Bronchial epithelial cell (primary cell): ENCODE measurements at regions not wholly inside any gene's neighbourhood (a gene's known extent, or its start where the extent isn't known, plus 50 kb on each side); places are given as distances from the start of the nearest gene placed in this dataset.

ENCODE experiments used
- DNase-seq: peaks from one replicate; pipeline ENCODE4 v3.0.0-alpha.2; 2010; ENCODE audit warnings: low read depth
- FAIRE-seq: peaks from 2 replicates; lab custom pipeline; 2011; peaks lifted over from hg19 to GRCh38; lab: Jason Lieb, UNC
- H3K27me3 ChIP-seq: 2 replicates; pipeline ENCODE4 v1.5.1; 2011; ENCODE audit warnings: low read length; ENCODE audit not compliant: control insufficient read depth, insufficient read depth
- H3K36me3 ChIP-seq: 2 replicates; pipeline ENCODE4 v1.5.1; 2011; ENCODE audit warnings: low read length; ENCODE audit not compliant: control insufficient read depth, insufficient read depth
- H3K4me3 ChIP-seq: 2 replicates; pipeline ENCODE4 v1.5.1; 2011; ENCODE audit warnings: mild to moderate bottlenecking, low read depth, low read length, control low read depth
- CTCF ChIP-seq: IDR thresholded peaks from 2 replicates; pipeline ENCODE4 v1.5.1; 2011; ENCODE audit warnings: mild to moderate bottlenecking, moderate library complexity, low read length, control low read depth, inconsistent platforms; ENCODE audit not compliant: insufficient read depth, severe bottlenecking

DNA sequence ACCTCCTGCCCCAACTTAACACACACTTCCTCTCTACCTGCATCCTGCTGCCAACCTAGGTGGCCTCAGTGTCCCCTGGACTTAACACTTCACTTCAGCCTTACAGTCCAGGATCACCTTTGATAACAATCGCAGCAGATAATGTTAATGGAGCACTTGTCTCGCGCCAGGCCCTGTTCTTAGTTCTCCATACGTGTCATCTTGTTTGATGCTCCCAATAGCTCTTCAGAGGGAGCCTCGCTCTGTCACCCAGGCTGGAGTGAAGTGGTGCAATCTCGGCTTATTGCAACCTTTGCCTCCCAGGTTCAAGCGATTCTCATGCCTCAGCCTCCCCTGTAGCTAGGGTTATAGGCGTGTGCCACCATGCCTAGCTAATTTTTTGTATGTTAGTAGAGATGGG, 62.7 kb upstream of the SHB start:
- no peak for TF ChIP-seq CTCF
- FAIRE-seq: no peak

GRCh38 chr9:38130724-38131123, 61.7 kb upstream of the SHB start:
- no peak for TF ChIP-seq CTCF
- no peak for DNase-seq
- FAIRE-seq: no peak
- Histone ChIP-seq H3K4me3 (no peak overlapping the region), H3K27me3 (peaks cover 7% of the 10 kb centered on the region), H3K36me3 (no peaks in the 10 kb centered on the region)

More for the DNA sequence above, 62.7 kb upstream of the SHB start:
- no peak overlapping the region for H3K4me3 ChIP-seq
- DNase-seq: no peak
- no peaks in the 10 kb centered on the region for H3K36me3 ChIP-seq
- H3K27me3 ChIP-seq: peaks cover 7% of the 10 kb centered on the region

GRCh38 chr9:38129366-38129765, 60.3 kb upstream of the SHB start:
- no peak for TF ChIP-seq CTCF
- Histone ChIP-seq H3K36me3 (no peaks in the 10 kb centered on the region), H3K27me3 (peaks cover 7% of the 10 kb centered on the region), H3K4me3 (no peak overlapping the region)
- DNase-seq (no peak), FAIRE-seq (no peak)

DNA sequence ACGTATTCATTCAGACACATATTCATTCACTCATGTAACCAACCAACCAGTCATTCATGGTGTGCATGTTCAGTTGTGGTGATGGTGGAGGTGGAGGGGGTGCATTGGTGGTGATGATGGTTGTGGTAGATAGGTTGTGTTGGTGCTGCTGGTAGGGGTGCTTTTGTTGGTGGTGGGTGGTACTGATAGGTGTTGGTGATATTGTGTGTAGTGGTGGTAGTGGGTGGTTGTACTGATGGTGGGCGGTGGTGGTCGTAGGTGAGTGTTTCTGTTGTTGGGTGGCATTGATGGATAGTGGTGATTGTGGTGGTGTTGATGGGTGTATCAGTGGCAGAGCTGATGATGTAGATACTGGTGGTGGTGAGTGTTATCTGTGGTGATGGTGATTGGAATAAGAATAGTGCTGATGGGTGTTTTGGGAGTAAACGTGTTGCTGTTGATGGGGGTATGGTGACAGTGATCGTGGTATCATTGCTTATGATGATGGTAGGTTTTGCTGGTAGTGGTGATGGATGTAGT, 59.8 kb upstream of the SHB start:
- FAIRE-seq (no peak), DNase-seq (no peak)
- Histone ChIP-seq H3K27me3 (peaks cover 7% of the 10 kb centered on the region), H3K4me3 (no peak overlapping the region), H3K36me3 (no peaks in the 10 kb centered on the region)
- no peak for TF ChIP-seq CTCF

GRCh38 chr9:38127271-38127839, 58.3 kb upstream of the SHB start:
- DNase-seq: no peak
- no peak for FAIRE-seq

More at GRCh38 chr9:38127271-38127839, 58.3 kb upstream of the SHB start:
- Histone ChIP-seq H3K4me3 (no peak overlapping the region), H3K27me3 (peaks cover 7% of the 10 kb centered on the region), H3K36me3 (no peaks in the 10 kb centered on the region)
- TF ChIP-seq CTCF: no peak
